ENCODE measurements at regions not wholly inside any gene's neighbourhood (a gene's known extent, or its start where the extent isn't known, plus 50 kb on each side); places are given as distances from the start of the nearest gene placed in this dataset.

- DNase-seq = no peak
Measured at GRCh38 chr5:103962023-103962422, 399.4 kb upstream of the NUDT12 start.

DNA sequence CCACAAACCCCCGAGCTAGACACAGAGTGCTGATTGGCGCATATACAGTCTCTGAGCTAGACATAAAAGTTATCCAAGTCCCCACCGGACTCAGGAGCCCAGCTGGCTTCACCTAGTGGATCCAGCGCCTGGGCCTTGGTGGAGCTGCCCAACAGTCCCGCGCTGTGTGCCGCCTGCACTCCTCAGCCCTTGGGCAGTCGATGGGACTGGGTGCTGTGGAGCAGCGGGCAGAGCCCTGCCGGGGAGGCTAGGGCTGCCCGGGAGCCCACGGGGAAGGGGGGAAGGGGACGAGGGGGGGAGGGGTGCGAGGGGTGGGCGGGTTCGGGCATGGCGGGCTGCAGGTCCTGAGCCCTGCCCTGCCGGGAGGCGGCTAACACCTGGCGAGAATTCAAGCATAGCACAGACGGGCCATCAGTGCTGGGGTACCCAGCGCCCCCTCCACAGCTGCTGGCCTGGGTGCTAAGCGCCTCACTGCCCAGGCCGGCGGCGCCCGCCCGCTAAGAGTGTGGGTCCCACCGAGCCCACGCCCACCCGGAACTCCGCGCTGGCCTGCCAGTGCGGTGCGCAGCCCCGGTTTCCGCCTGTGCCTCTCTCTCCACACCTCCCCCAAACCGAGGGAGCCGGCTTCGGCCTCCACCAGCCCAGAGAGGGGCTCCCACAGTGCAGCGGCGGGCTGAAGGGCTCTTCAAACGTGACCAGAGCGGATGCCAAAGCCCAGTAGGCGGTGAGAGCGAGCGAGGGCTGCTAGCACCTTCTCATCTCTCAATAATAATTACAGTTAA, 391.2 kb upstream of the NUDT12 start:
- no peak for DNase-seq

DNA sequence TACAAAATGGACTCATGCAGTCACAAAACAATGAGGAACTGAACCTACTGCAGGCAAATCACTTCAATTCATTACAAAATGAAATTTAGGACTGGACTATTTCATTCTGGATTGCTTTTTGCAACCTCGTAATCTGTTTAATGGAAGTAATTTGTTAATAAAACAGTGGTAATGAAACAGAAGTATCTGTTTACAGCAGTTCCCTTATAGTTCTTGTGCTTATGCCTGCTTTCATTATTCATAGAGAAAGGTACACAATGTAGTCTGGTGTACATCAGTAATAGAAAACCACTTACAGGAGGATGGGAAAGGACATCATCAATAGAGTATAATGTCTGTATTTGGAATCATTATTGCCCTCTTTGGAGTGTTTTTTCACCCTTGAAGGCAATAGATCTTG, 389.2 kb upstream of the NUDT12 start:
- no peak for DNase-seq

DNA sequence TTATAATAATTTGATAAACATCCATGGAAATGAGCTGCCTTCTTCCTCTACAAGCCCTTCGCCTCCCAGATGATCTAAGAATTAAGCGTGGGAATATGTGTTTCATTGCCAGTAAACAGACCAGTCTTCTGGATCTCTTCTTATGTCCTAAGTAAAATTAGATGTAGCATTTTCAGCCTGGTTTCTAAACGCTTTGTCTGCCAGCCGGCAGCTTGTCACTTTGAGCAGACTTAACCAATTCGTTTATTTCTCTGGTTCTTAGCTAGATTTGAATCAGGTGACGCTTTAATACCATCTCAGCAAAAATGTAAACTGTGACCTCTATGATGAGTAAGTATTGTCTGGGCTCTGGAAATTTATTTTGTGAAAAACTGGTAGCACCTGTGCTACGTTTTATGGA, 380.6 kb upstream of the NUDT12 start:
- no peak for DNase-seq

- no peak for DNase-seq
Measured at GRCh38 chr5:103942587-103943186, 380.1 kb upstream of the NUDT12 start.

GRCh38 chr5:103941596-103941995, 379.0 kb upstream of the NUDT12 start:
- no peak for DNase-seq

GRCh38 chr5:103938146-103938695, 375.6 kb upstream of the NUDT12 start:
- no peak for DNase-seq

- no peak for DNase-seq
Measured at GRCh38 chr5:103929338-103930013, 366.9 kb upstream of the NUDT12 start.

DNA sequence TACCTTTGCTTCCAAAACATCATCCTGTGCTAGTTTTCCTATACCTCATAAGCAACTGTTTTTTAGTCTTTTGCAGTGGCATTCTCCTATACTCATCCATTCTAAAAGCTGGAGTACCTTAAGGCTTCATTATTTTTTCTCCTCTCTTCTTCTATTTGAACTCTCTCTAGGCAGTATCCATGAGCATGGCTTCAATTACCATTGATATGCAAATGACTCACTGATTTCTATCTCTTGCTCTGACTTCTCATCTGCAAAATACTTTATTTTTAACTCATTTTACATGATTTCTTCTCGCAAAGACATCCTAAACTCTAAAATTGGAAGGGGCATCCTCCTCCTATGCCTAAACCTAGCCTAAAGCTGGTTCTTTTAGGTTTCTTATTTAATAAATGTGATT, 365.1 kb upstream of the NUDT12 start:
- DNase-seq = no peak

- no peak for DNase-seq
Measured at GRCh38 chr5:103923616-103924168, 361.1 kb upstream of the NUDT12 start.

DNA sequence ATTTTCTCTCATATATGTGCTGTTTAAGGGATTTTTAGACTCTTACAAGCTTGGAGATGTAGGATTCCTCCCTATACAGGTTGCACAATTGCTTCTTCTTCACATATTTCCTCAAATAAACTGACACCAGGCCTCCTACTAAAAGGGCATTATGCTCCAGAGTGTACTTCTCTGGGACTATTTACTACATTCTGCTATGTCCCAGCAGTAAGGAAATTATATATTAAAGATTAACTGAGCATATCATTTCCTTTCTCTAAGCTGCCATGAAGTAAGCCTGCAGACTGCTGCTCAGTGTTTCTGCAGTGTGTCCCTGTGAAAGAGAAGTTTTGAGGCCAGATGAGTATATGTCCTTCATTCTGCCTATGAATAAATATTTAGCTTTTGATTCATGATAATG, 356.9 kb upstream of the NUDT12 start:
- no peak for DNase-seq

DNA sequence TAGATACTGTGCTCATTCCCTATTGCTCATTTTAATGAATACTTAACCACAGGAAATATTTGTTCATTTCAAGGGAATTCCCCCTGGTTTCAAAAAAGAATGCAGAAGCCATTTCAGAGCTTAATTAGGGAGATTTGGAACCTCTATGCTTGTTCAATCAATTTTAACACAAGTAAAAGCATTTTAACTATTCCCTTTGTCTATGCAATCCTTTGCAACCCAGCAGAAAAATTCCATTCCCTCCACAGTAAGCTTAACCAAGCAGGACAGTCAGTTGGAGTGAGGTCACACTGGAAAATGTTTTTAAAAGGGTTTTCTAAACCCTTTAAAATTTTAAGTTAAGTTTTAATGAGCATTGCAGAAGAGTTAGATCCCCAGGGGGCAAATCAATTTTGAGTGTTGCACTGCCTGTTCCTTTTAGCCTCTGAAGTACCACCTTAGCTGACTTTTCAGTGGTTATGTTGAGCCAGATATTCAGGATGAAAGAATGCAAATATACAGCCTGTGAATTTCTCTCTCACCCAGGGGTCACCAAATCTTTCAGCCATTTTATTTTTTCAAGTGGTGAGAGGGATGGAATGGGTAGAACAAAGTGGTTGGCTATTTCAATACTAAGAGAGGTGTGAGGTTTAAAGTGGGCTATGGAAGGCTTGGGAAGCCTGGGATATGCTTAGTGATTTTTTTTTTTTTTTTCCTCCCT, 356.2 kb upstream of the NUDT12 start:
- no peak for DNase-seq

DNA sequence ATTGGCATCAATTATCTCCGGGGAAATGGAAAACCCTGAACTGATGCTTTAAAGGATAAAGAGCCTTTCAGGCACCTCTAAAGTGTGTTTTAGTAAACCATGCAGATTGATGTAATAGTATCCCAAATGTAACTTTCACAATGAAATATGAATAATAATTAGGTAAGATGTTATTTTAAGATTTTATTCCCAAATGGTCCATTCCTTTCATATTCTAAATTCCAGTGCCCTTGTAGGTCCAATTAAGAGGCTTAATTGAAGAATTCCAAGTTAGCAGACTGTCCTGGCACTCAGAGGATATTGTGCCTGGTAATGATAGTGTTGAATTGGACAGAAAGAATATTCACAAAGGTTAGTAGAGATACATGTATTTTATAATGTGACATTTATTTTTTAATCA, 352.5 kb upstream of the NUDT12 start:
- no peak for DNase-seq

DNA sequence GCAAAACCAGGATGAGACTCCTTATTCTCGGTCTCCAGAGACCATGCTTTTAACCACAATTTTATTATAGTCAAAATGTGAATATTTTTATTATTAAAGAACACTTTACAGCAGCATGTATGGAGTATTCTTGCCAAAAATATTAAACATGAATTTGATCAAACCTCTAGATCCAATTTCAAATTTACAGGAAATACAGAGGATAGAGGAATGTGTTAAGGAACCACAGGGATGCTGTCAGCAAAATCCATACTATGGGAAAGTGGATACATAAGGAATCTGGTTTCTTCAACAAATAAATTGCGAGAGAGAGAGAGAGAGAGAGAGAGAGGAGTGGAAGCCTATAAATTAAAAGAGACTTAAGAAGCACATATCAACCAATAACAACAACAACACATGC, 348.2 kb upstream of the NUDT12 start:
- no peak for DNase-seq

GRCh38 chr5:103910011-103910410, 347.4 kb upstream of the NUDT12 start:
- no peak for DNase-seq

DNA sequence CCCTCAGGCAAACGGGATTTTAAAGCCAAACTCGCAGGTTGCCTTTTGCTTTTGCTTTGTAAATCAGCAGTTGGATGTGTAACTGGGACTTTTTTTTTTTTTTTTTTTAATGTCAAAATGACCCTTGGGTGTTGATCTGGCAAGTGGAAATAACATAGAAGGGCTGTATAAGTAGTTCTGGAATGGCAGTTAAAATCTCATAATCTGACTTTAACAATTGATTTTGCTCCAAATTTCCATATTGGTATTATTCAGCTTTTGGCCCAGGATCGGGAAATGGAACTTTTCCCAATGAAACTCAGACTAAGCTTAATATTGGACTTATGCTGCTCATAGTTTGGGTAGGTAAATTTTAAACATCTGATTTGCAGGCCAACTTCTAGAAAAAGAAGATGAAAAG, 346.8 kb upstream of the NUDT12 start:
- peak; percentile 39 for DNase-seq

GRCh38 chr5:103908336-103909080, 345.9 kb upstream of the NUDT12 start:
- no peak for DNase-seq

GRCh38 chr5:103907001-103907400, 344.4 kb upstream of the NUDT12 start:
- DNase-seq = no peak

DNA sequence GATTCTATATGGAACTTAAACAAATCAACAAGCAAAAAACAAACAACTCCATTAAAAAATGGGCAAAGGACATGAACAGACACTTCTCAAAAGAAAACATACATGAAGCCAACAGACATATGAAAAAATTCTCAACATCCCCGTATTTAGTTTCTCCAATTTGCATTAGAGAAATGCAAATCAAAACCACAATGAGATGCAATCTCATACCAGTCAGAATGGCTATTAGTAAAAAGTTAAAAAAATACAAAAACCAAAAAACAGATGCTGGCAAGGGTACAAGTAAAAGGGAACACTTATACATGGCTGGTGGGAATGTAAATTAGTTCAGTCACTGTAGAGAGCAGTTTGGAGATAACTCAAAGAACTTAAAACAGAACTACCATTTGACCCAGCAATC, 342.1 kb upstream of the NUDT12 start:
- no peak for DNase-seq

DNA sequence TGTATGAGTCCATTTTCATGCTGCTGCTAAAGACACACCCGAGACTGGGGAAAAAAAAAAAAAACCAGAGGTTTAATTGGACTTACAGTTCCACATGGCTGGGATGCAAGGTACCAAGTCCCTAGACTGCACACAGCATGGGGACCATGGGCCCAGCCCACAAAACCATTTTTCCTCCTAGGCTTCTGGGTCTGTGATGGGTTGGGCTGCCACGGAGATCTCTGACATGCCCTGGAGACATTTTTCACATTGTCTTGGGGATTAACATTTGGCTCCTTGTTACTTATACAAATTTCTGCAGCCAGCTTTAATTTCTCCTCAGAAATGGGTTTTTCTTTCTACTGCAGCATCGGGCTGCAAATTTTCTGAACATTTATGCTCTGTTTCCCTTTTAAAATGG, 340.3 kb upstream of the NUDT12 start:
- no peak for DNase-seq

DNA sequence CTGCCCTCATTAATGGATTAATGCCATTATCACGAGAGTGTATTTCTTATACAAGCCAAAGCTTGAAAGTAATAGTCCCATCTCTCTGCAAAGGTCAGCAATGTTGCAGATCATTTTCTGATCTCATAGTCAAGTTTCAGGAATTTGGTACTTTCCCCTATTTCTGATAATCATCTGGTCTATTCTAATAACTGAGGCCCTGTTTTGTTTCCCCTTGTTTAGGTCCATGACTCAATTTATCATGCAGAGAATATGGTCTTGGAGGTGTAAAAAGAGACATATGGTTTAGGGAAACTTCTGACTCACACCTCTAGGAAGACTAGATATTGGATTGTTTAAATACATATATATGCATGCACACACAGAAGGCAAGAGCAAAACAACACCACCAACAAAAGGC, 339.3 kb upstream of the NUDT12 start:
- DNase-seq = no peak

DNA sequence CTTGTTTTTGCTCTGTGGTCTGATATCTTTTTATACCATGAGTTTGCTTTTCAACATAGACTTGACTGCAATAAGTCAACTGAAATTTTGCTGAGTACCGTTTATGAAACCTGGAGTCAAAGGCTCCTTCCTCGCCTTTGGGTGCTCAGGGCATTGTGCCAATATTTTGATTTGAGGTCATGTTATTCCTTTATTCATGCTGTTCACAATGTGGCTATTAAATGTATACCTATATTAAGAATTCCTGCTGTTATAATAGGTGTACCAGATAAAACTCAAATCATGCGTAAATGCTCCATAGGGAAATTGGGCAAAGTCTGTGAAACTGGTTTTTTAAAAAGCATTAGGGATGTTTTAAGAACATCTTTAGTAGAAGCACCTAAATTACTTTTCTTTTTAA, 334.0 kb upstream of the NUDT12 start:
- DNase-seq = no peak
